GM23338 (cell line): ENCODE measurements at regions not wholly inside any gene's neighbourhood (a gene's known extent, or its start where the extent isn't known, plus 50 kb on each side); places are given as distances from the start of the nearest gene placed in this dataset.

Source experiments
- ATAC-seq: fragments of 200-7000 bp; cut with Tn5 transposase; 3 replicates; pipeline ENCODE4 v1.9.1; 2020
- DNase-seq: peaks from one replicate; pipeline ENCODE4 v3.0.0-alpha.2; 2015; ENCODE audit warnings: low spot score
- H2AFZ ChIP-seq: fragments of 200-600 bp; sonication (generic); 2 replicates; pipeline ENCODE4 v1.8.0; 2016; ENCODE audit warnings: antibody characterized with exemption, mild to moderate bottlenecking, moderate library complexity
- H3F3A ChIP-seq: fragments of 200-600 bp; sonication (generic); replicated peaks from 2 replicates; pipeline ENCODE4 v1.8.0; 2017; ENCODE audit warnings: antibody characterized with exemption, mixed run types, low read depth
- H3K27ac ChIP-seq: fragments of 200-600 bp; sonication (generic); 2 replicates; pipeline ENCODE4 v1.6.1; 2016; ENCODE audit warnings: low read depth
- H3K27me3 ChIP-seq: fragments of 200-600 bp; sonication (generic); 2 replicates; pipeline ENCODE4 v1.8.0; 2016; ENCODE audit warnings: mild to moderate bottlenecking, mixed run types, moderate library complexity; ENCODE audit not compliant: insufficient read depth
- H3K36me3 ChIP-seq: fragments of 200-600 bp; sonication (generic); 2 replicates; pipeline ENCODE4 v1.8.0; 2016; ENCODE audit warnings: mild to moderate bottlenecking; ENCODE audit not compliant: insufficient read depth
- H3K4me1 ChIP-seq: fragments of 200-600 bp; sonication (generic); 2 replicates; pipeline ENCODE4 v1.8.0; 2016; ENCODE audit warnings: mild to moderate bottlenecking, moderate library complexity; ENCODE audit not compliant: insufficient read depth
- H3K4me2 ChIP-seq: fragments of 200-600 bp; sonication (generic); 2 replicates; pipeline ENCODE4 v1.7.1; 2017; ENCODE audit warnings: mixed run types
- H3K4me3 ChIP-seq: fragments of 200-600 bp; sonication (generic); 2 replicates; pipeline ENCODE4 v1.6.1; 2016; ENCODE audit warnings: mixed run types
- H3K79me2 ChIP-seq: fragments of 200-600 bp; sonication (generic); replicated peaks from 2 replicates; pipeline ENCODE4 v1.8.0; 2017; ENCODE audit warnings: mild to moderate bottlenecking; ENCODE audit not compliant: insufficient read depth
- H3K9me2 ChIP-seq: fragments of 200-600 bp; sonication (generic); 2 replicates; pipeline ENCODE4 v1.8.0; 2017; ENCODE audit not compliant: insufficient read depth
- H4K20me1 ChIP-seq: fragments of 200-600 bp; sonication (generic); replicated peaks from 2 replicates; pipeline ENCODE4 v1.8.0; 2017; ENCODE audit warnings: mild to moderate bottlenecking; ENCODE audit not compliant: insufficient read depth
- H3K27ac Mint-ChIP-seq: 2 replicates; pipeline ENCODE4 v1.8.0; 2020; ENCODE audit warnings: inconsistent platforms, mild to moderate bottlenecking, moderate library complexity, mixed read lengths
- H3K27me3 Mint-ChIP-seq: 3 replicates; pipeline ENCODE4 v1.8.0; 2022; ENCODE audit warnings: low read depth, mild to moderate bottlenecking, moderate library complexity, mixed read lengths, inconsistent platforms; ENCODE audit not compliant: insufficient read depth, poor library complexity
- H3K36me3 Mint-ChIP-seq: 3 replicates; pipeline ENCODE4 v1.8.0; 2021; ENCODE audit warnings: low read depth, mild to moderate bottlenecking, inconsistent platforms, moderate library complexity, mixed read lengths
- H3K4me1 Mint-ChIP-seq: 3 replicates; pipeline ENCODE4 v1.8.0; 2020; ENCODE audit warnings: mild to moderate bottlenecking, inconsistent platforms, mixed read lengths
- H3K4me3 Mint-ChIP-seq: 3 replicates; pipeline ENCODE4 v1.8.0; 2021; ENCODE audit warnings: moderate library complexity, mild to moderate bottlenecking, inconsistent platforms, mixed read lengths
- H3K9me3 Mint-ChIP-seq: 3 replicates; pipeline ENCODE4 v1.8.0; 2020; ENCODE audit warnings: moderate library complexity, mild to moderate bottlenecking, inconsistent platforms, mixed read lengths
- CREB1 ChIP-seq: fragments of 250-450 bp; sonication (Bioruptor Pico); IDR thresholded peaks from 2 replicates; pipeline ENCODE4 v1.5.0; 2020; ENCODE audit warnings: low read depth, mild to moderate bottlenecking, moderate library complexity
- CTCF ChIP-seq, 2 experiments: fragments of 200-600 bp in 1 of 2; sonication (generic) in 1 of 2; conservative IDR thresholded peaks; 2 replicates each; pipeline versions ENCODE4 v1.5.1 to v1.6.1; 2016 to 2017; ENCODE audit warnings: antibody characterized with exemption in 2 of 2, low read depth in 2 of 2, mild to moderate bottlenecking in 2 of 2, moderate library complexity in 1 of 2
- ETS1 ChIP-seq: IDR thresholded peaks from 2 replicates; pipeline ENCODE4 v1.6.1; 2016; ENCODE audit warnings: antibody characterized with exemption
- EZH2phosphoT487 ChIP-seq: fragments of 200-600 bp; sonication (generic); IDR thresholded peaks from one replicate; pipeline ENCODE4 v1.8.1; 2018; ENCODE audit warnings: antibody characterized with exemption; ENCODE audit not compliant: unreplicated experiment
- JUNB ChIP-seq: IDR thresholded peaks from one replicate; pipeline ENCODE4 v1.6.1; 2016; ENCODE audit warnings: antibody characterized with exemption; ENCODE audit not compliant: unreplicated experiment
- ZNF462 ChIP-seq: fragments of 250-450 bp; sonication (Bioruptor Pico); IDR thresholded peaks from 2 replicates; pipeline ENCODE4 v1.5.0; 2020; ENCODE audit warnings: mild to moderate bottlenecking, moderate library complexity

- no peaks in the 10 kb centered on the region for H3K79me2 ChIP-seq
- no peaks in the 10 kb centered on the region for H3F3A ChIP-seq
- H3K27ac ChIP-seq, result no peak overlapping the region
- no peaks in the 10 kb centered on the region for H3K36me3 ChIP-seq
- Mint-ChIP-seq H3K27ac (no peak overlapping the region), H3K9me3 (peaks cover 6% of the 10 kb centered on the region), H3K27me3 (peaks cover 2% of the 10 kb centered on the region), H3K4me3 (no peak overlapping the region), H3K36me3 (peaks cover 4% of the 10 kb centered on the region; the same call in 2 of the 3 replicates), H3K4me1 (no peaks in the 10 kb centered on the region)
- no peak overlapping the region for H2AFZ ChIP-seq
- ATAC-seq, result no peak
- H3K9me2 ChIP-seq, result no peaks in the 10 kb centered on the region
- H3K4me2 ChIP-seq, result no peak overlapping the region
- no peak for TF ChIP-seq JUNB
- no peak for TF ChIP-seq EZH2phosphoT487
- no peak for TF ChIP-seq CTCF (conservative IDR thresholded peaks at IDR 0.05; ENCODE audit: low read depth in 2 of 2)
- TF ChIP-seq ETS1, result no peak
- TF ChIP-seq CREB1 (CRISPR knock-in tag), result no peak
- TF ChIP-seq ZNF462, result no peak
- no peak for DNase-seq
- no peak overlapping the region for H3K4me3 ChIP-seq
- no peaks in the 10 kb centered on the region for H3K4me1 ChIP-seq
- H3K27me3 ChIP-seq, result no peaks in the 10 kb centered on the region
- H4K20me1 ChIP-seq, result no peaks in the 10 kb centered on the region
These were observed 103.9 kb downstream of the RBFOX3 start for GRCh38 chr17:79506955-79507354.
